HG03439 (cell line): ENCODE measurements at regions not wholly inside any gene's neighbourhood (a gene's known extent, or its start where the extent isn't known, plus 50 kb on each side); places are given as distances from the start of the nearest gene placed in this dataset.
"Not testable (repeated sequence)": the region's sequence is repeated elsewhere in the genome, so short reads cannot be mapped to it uniquely, and the experiment has no call there.

ENCODE experiments used
- ATAC-seq: cut with Tn5 transposase; IDR thresholded peaks from one replicate; pipeline ENCODE4 v1.9.1; 2021; ENCODE audit warnings: mild to moderate bottlenecking, moderate library complexity; ENCODE audit not compliant: unreplicated experiment

- ATAC-seq: no peak
Observed at GRCh38 chr1:213523781-213524398, 463.9 kb upstream of the PROX1 start.

DNA sequence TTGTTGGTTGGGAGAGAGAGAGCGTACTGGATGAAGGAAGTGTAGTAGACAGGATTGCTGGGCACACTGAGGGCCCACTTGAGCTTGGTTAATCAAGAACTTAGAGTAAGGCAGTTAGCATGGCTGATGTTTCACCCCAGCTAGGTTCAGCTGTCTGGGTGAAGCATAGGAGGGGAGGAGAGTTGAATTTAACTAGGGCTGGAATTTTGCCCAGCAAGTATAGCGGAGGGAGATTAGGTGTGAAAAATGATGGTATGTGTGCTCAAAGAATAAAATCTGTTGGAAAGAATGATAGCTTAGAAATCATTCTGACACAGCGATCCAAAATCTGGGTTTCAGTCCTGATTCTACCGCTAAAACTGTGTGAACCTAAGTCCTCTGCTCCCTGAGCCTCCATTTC lies 461.5 kb upstream of the PROX1 start:
- ATAC-seq: no peak

- no peak for ATAC-seq
Observed at GRCh38 chr1:213530611-213531320, 457.0 kb upstream of the PROX1 start.

DNA sequence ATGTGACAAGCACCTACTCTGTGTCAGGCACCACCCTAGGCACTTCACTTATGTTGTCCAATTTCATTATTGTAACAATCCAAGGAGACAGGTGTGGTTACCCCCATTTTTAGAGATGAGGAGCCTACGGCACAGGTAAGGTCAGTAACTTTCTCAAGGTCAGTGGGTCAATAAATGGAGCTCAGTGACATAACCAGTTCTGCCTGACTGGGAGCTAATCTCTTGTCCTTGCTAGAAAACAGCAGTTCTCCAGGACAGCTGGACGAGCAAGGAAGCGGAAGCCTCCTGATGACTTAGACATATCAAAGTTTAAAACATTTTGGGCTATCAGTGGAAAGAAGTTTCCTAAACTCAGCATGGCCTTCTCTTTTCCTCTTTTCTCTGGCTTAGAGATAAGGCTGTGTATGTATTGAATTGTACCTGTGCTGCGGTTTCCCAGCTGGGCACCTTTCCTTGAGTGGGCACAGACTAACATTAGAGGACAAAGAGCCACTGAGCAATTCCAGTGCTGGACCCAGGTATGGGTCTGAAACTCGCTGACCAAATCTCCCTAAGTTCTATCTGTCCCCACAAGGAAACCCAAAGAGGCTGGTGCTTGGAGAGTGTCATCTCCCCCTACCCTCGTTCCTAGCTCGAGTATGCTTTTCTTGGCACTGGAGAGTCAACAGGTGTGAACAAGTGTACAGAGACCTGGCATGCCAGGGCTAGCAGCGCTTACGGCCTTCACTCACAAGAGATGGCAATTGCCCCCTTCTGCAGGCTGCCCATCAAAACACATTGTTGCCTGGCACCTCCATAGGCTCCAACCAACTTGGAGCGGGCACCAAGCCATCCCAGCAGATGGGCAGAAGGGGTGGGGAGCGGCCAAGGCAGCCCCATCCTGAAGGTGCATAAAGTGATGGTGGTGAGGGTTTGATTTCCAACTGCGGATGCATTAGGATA lies 456.1 kb upstream of the PROX1 start:
- ATAC-seq: no peak

DNA sequence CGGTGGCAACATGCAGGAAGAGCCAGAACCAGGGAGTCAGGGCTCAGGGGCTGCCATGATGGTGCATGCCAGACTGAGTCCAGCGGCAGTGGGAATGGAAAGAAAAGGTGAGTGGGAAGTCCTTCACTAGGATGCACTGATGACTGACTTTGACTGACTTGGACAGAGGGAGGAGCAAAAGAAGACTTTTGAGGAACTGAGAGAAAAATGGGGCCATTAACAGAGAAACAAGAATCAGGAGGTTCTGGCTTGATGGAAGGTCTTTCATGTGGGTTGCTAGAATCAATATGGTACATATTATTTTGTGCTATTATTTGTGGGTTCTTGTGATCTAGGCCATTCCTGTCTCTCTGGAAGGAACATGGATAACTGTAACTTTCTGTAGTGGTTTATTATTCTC lies 454.6 kb upstream of the PROX1 start:
- ATAC-seq: no peak

GRCh38 chr1:213535679-213536078 lies 452.1 kb upstream of the PROX1 start:
- no peak for ATAC-seq

GRCh38 chr1:213538251-213538650 lies 449.5 kb upstream of the PROX1 start:
- ATAC-seq: no peak

DNA sequence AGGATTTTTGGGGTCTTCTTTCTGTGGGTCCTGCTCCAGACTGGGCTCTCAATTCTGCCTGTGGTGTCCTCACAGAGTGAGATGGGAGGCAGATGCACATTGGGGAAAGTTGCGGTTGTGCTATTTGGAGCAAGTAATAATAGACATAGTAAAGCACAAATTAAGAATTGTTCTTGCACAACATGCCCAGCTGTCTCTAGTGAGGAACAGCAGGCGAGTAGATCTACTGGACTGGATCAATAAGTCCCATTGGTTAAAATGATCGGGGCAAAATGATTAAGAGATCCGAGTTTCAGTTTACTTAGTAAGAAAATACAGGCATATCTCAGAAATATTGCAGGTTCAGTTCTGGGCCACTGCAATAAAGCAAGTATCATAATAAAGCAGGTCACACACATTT lies 448.3 kb upstream of the PROX1 start:
- no peak for ATAC-seq

DNA sequence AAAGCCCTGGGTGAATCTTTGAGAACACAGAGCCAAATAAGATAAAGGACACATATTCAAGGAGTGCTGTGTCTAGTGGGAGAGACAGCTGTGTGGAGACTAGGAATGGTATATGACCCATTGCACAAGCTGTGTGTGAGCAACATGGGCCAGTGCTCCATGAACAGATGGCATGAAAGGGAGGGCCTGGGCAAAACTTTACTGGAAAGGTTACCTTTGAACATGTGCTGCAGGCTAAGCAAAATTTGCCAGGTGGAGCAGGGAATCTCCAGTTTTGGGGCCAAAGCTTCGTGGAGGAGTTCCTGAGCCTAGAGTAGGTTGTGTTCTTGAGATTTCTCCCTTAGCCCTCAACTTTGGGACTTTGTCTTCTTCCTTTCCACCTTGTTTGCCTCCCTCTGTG lies 446.1 kb upstream of the PROX1 start:
- no peak for ATAC-seq

DNA sequence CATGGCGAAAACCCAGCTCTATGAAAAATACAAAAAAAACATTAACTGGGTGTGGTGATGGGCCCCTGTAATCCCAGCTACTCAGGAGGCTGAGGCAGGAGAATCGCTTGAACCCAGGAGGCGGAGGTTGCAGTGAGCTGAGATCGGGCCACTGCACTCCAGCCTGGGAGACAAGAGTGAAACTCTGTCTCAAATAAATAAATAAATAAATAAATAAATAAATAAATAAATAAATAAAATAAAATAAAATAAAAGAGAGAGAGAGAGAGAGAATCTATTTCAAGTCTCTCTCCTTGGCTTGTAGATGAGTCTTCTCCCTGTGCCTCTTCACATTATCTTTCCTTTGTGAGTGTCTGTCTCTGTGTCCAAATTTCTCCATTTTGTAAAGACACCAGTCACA lies 442.6 kb upstream of the PROX1 start:
- not testable (repeated sequence) for ATAC-seq

DNA sequence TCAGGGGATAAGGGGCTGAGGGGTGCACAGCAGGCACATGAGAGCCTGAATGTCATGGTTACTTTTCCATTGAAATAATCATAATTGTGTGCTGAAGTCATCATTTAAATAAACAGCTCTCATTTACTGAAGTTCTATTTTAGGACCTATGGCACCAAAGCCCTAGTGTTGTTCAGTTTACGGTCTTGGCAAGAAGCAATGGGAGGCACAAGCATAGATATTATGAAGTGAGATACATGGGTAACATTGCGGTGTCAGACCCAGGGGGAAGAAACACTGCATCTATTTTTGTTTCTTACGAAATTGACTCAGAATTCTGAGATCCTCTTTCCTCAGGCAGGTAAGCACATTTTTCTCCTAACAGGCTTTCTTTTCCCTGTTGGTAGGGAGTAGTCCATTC lies 437.8 kb upstream of the PROX1 start:
- no peak for ATAC-seq

DNA sequence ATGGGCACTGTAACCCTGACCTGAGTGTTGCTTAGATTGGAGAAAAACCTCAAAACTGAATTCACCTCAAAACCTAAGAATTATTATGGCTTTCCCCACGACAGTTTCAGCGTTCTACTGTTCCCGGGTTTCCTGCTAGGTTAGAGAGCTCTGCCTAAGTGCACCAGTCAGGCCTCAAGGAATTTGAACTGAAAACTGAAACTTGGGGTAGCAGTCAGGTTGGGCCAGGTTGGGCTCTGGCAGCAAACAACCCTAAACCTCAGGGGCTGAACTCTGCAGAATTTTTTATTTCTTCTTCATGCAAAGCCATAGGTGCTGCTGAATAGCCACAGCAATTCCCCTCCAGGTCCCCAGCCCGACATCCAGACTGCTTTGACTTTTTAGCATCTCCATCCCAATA lies 437.0 kb upstream of the PROX1 start:
- no peak for ATAC-seq

GRCh38 chr1:213552045-213552444 lies 435.7 kb upstream of the PROX1 start:
- ATAC-seq: no peak

GRCh38 chr1:213560226-213560625 lies 427.5 kb upstream of the PROX1 start:
- no peak for ATAC-seq

DNA sequence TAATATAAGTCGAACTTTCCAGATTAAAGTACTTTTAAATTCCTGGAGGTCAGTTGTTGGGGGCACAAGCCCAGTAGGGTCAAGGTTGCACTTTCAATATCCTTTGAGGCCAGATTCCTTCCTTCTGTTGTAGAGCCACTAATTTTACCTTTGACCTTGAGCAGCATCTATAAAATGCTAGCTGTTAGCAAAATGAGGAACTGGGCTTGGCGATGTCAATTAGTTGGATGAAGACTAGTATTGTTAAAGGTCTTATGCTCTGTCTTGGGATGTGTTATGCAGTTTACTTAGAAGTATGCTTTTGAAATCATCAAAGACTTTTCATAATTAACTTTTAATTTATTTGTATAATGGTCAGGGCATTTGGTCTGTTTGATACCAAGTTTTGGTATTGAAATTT lies 425.9 kb upstream of the PROX1 start:
- no peak for ATAC-seq

DNA sequence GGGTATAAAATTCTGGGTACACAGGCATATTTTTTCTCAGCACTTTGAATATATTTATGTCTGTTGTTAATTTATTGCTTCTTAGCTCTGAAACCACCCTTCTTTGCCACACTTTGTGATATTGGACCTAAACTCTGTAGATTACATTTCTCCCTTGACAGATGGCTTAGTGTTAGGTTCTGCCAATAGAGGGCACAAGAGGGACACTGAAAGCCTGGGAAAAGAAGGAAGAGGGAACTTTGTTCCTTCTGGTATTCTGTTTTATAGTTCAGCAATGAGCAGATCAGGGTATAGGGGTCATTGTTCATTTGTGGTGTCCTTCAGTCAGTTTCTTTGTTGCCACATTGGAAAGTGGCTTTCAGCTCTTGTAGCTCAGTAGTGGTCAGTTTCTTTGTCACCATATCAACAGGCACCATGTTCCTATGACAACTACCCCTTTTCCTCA lies 423.5 kb upstream of the PROX1 start:
- no peak for ATAC-seq

DNA sequence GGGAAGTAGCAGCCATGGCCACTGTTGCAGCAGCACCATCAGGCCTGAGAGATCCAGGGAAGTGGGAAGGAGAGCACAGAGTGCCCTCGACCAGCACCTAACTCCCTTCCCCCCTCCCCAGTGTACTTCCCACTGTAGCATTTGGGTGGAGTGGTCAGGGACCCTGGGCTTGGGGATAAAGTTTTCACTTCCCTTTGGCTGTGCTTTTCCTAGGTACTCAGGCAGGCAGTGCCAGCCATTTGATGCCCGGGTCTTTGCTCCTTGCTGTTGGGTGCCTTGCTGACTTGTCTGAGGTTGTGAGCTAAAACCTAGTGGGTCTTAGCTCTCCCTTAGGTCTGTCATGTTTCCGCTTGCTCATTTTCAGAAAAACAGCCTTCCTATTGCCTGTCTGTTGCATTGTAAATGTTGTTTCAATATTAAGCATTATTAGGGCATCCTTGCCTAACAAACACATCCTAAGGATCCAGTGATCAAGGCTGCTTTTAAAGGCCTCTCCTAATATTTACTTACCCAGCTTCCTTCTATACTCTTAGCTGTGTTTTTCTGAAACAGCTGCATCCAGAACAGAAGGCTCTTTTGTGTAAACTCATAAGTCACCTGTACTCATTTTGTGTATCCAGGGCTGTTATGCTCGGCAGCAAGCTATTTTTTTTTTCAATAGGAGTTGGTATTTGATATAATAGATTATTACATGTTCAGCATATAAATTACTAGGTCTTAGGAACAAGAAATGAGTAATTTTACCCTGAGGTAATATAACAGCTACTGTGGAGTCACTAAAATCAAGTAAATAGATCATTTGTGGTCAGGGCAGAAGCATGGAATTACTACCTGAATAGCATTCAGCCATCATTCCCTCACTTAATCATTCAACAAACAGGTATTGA lies 418.6 kb upstream of the PROX1 start:
- no peak for ATAC-seq

- no peak for ATAC-seq
Observed at GRCh38 chr1:213569816-213570150, 418.0 kb upstream of the PROX1 start.

GRCh38 chr1:213570487-213570886 lies 417.3 kb upstream of the PROX1 start:
- no peak for ATAC-seq

DNA sequence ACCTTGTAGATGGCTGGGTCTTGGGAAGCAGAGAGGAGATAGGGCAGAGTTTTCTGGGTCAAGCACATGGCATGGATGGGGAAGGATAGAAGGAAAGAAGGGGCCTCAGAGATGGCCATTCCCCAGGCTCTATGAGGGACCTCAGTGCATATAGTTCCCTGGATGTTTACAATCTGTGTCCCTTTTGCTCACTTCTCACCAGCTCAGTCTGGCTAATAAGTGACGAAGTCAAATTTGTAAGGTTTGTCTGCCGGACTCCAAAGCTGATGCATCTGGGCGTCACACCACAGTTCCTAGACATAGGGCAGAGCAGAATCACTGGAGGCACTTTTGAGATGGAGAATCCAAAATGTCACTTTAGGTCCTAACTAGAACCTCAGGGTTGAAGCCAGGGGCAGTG lies 416.4 kb upstream of the PROX1 start:
- ATAC-seq: no peak

DNA sequence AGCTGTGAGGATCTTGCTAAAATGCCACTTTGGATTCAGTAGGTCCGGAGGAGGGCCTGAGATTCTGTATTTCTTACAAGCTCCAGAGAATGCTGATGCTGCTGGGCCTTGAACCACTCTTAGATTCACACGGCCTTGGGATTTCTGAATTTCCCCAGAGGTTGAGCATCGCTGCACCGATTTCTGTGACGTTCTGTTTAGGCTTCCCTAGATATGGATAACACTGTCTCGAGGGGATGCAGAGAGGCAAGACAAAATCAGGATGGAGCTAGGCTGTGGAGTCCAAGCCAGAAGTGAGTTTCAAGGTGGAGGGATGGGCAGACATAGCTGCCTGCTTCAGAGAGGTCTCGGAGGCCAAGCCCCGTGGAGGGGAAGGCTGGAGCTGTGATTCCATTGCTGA lies 415.9 kb upstream of the PROX1 start:
- ATAC-seq: no peak
